CD4-positive, alpha-beta memory T cell (primary cell): ENCODE measurements at regions not wholly inside any gene's neighbourhood (a gene's known extent, or its start where the extent isn't known, plus 50 kb on each side); places are given as distances from the start of the nearest gene placed in this dataset.

ENCODE experiments used
- CTCF ChIA-PET: fragments of 350-600 bp; sonication (Branson Sonifier 250); formaldehyde crosslinking; loops from one replicate; lab custom pipeline; 2021; ENCODE audit warnings: inconsistent platforms; ENCODE audit not compliant: partially characterized antibody; lab: Charles Lee
- POLR2A ChIA-PET: fragments of 350-600 bp; sonication (Branson Sonifier 250); formaldehyde crosslinking; loops from one replicate; lab custom pipeline; 2021; ENCODE audit not compliant: partially characterized antibody; lab: Charles Lee
- DNase-seq, 5 donors: peaks; one replicate each; pipeline versions ENCODE4 v3.0.0 to v3.0.0-alpha.2; 2020 to 2022; ENCODE audit warnings: mixed read lengths in 1 of 5
- H3K27ac ChIP-seq: one replicate; pipeline ENCODE4 v1.7.0; 2013; ENCODE audit warnings: low read depth, low read length
- H3K27me3 ChIP-seq: 2 replicates; pipeline ENCODE4 v1.7.0; 2013; ENCODE audit warnings: mild to moderate bottlenecking, low read length, moderate library complexity; ENCODE audit not compliant: insufficient read depth
- H3K36me3 ChIP-seq: 2 replicates; pipeline ENCODE4 v1.7.0; 2013; ENCODE audit warnings: mild to moderate bottlenecking, low read length, moderate library complexity; ENCODE audit not compliant: insufficient read depth
- H3K4me1 ChIP-seq: 2 replicates; pipeline ENCODE4 v1.7.0; 2013; ENCODE audit warnings: mild to moderate bottlenecking, low read length, moderate library complexity; ENCODE audit not compliant: insufficient read depth
- H3K4me3 ChIP-seq, 2 donors: one replicate each; pipeline ENCODE4 v1.7.0; 2013; ENCODE audit warnings: low read length in 2 of 2, mild to moderate bottlenecking in 1 of 2
- H3K9me3 ChIP-seq, 2 donors: one replicate each; pipeline ENCODE4 v1.7.0; 2013; ENCODE audit warnings: low read length in 2 of 2, control low read depth in 1 of 2; ENCODE audit not compliant: control insufficient read depth in 1 of 2
- H3K27ac Mint-ChIP-seq, 7 donors: one replicate each; pipeline ENCODE4 v1.8.0; 2020 to 2021; ENCODE audit warnings: mixed read lengths in 7 of 7, mild to moderate bottlenecking in 6 of 7, inconsistent platforms in 3 of 7, moderate library complexity in 3 of 7
- H3K27me3 Mint-ChIP-seq, 2 donors: one replicate each; pipeline ENCODE4 v1.8.0; 2020 to 2021; ENCODE audit warnings: mixed read lengths in 2 of 2
- H3K36me3 Mint-ChIP-seq, 2 donors: one replicate each; pipeline ENCODE4 v1.8.0; 2020 to 2021; ENCODE audit warnings: mixed read lengths in 2 of 2, inconsistent platforms in 1 of 2, mild to moderate bottlenecking in 1 of 2
- H3K4me1 Mint-ChIP-seq, 4 donors: one replicate each; pipeline ENCODE4 v1.8.0; 2020 to 2021; ENCODE audit warnings: mixed read lengths in 4 of 4, mild to moderate bottlenecking in 1 of 4
- H3K4me3 Mint-ChIP-seq, 8 donors: one replicate each; pipeline ENCODE4 v1.8.0; 2020 to 2021; ENCODE audit warnings: mixed read lengths in 8 of 8, mild to moderate bottlenecking in 7 of 8, moderate library complexity in 6 of 8, inconsistent platforms in 3 of 8
- H3K9me3 Mint-ChIP-seq, 8 donors: one replicate each; pipeline ENCODE4 v1.8.0; 2020 to 2021; ENCODE audit warnings: mixed read lengths in 8 of 8, mild to moderate bottlenecking in 5 of 8, inconsistent platforms in 3 of 8, moderate library complexity in 1 of 8
- intact Hi-C: fragments of 100-400 bp; cut with micrococcal nuclease; formaldehyde crosslinking; loops from one replicate; pipeline ENCODE4 v1.15.1; 2023

GRCh38 chrX:122168241-122168640, 1015.8 kb upstream of the GRIA3 start:
- ChIA-PET POLR2A (no interaction called here), CTCF (no interaction called here)
- Histone ChIP-seq H3K27me3 (no peaks in the 10 kb centered on the region), H3K9me3 (no peaks in the 10 kb centered on the region), H3K27ac (no peak overlapping the region), H3K4me3 (no peak overlapping the region), H3K36me3 (no peaks in the 10 kb centered on the region), H3K4me1 (no peaks in the 10 kb centered on the region)
- DNase-seq, result no peak
- H3K27me3 Mint-ChIP-seq, result no peaks in the 10 kb centered on the region
- no peaks in the 10 kb centered on the region for H3K36me3 Mint-ChIP-seq
- peaks cover 0 to 9% (median under 1%) of the 10 kb centered on the region in 8 donors for H3K9me3 Mint-ChIP-seq
- H3K4me3 Mint-ChIP-seq, result no peak overlapping the region
- intact Hi-C loops, result no loop called here
- no peak overlapping the region for H3K27ac Mint-ChIP-seq
- no peaks in the 10 kb centered on the region for H3K4me1 Mint-ChIP-seq

DNA sequence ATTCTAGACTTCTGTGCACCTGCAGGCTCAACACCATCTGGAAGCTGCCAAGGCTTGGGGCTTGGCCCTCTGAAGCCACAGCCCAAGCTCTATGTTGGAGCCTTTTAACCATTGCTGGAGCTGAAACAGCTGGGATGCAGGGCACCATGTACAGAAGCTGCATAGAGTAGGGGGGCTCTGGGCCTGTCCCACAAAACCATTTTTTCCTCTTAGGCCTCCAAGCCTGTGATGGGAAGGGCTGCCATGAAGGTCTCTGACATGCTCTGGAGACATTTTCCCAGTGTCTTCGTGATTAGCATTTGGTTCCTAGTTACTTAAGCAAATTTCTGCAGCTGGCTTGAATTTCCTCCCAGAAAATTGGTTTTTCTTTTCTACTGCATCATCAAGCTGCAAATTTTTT, 999.3 kb upstream of the GRIA3 start:
- no peaks in the 10 kb centered on the region for H3K27me3 Mint-ChIP-seq
- Histone ChIP-seq H3K4me3 (no peak overlapping the region), H3K4me1 (no peaks in the 10 kb centered on the region), H3K27ac (no peak overlapping the region), H3K36me3 (no peaks in the 10 kb centered on the region), H3K9me3 (no peaks in the 10 kb centered on the region), H3K27me3 (no peaks in the 10 kb centered on the region)
- DNase-seq, result no peak
- no peaks in the 10 kb centered on the region for H3K4me1 Mint-ChIP-seq
- no peak overlapping the region for H3K27ac Mint-ChIP-seq
- H3K4me3 Mint-ChIP-seq, result no peak overlapping the region
- ChIA-PET POLR2A (no interaction called here), CTCF (no interaction called here)
- intact Hi-C loops, result no loop called here
- H3K9me3 Mint-ChIP-seq, result peaks cover 0 to 14% (median 5%) of the 10 kb centered on the region in 8 donors
- no peaks in the 10 kb centered on the region for H3K36me3 Mint-ChIP-seq

- H3K27me3 ChIP-seq, result no peaks in the 10 kb centered on the region
- CTCF ChIA-PET, result no interaction called here
- no peak overlapping the region for H3K4me3 Mint-ChIP-seq
- no peaks in the 10 kb centered on the region for H3K4me1 ChIP-seq
- no peaks in the 10 kb centered on the region for H3K27me3 Mint-ChIP-seq
- no peaks in the 10 kb centered on the region for H3K36me3 ChIP-seq
- intact Hi-C loops, result no loop called here
- no peaks in the 10 kb centered on the region for H3K9me3 ChIP-seq
- H3K9me3 Mint-ChIP-seq, result peaks cover 0 to 14% (median 5%) of the 10 kb centered on the region in 8 donors
- no peak overlapping the region for H3K4me3 ChIP-seq
- DNase-seq, result no peak
- POLR2A ChIA-PET, result no interaction called here
- no peaks in the 10 kb centered on the region for H3K4me1 Mint-ChIP-seq
- no peak overlapping the region for H3K27ac ChIP-seq
- no peak overlapping the region for H3K27ac Mint-ChIP-seq
- no peaks in the 10 kb centered on the region for H3K36me3 Mint-ChIP-seq
These were observed 996.9 kb upstream of the GRIA3 start for GRCh38 chrX:122187069-122187713.

- Histone ChIP-seq H3K9me3 (no peaks in the 10 kb centered on the region), H3K4me1 (no peaks in the 10 kb centered on the region), H3K4me3 (no peak overlapping the region), H3K36me3 (no peaks in the 10 kb centered on the region), H3K27ac (no peak overlapping the region), H3K27me3 (no peaks in the 10 kb centered on the region)
- intact Hi-C loops, result no loop called here
- Mint-ChIP-seq H3K27ac (no peak overlapping the region), H3K4me3 (no peak overlapping the region), H3K27me3 (no peaks in the 10 kb centered on the region), H3K36me3 (no peaks in the 10 kb centered on the region), H3K4me1 (no peaks in the 10 kb centered on the region), H3K9me3 (peaks cover 0 to 12% (median 4%) of the 10 kb centered on the region in 8 donors)
- DNase-seq, result no peak
- POLR2A ChIA-PET, result no interaction called here
- CTCF ChIA-PET, result no interaction called here
These were observed 995.3 kb upstream of the GRIA3 start for GRCh38 chrX:122188751-122189150.

- Mint-ChIP-seq H3K9me3 (peaks cover 0 to 6% (median under 1%) of the 10 kb centered on the region in 8 donors), H3K4me1 (no peaks in the 10 kb centered on the region), H3K4me3 (no peak overlapping the region), H3K27me3 (no peaks in the 10 kb centered on the region), H3K36me3 (no peaks in the 10 kb centered on the region), H3K27ac (no peak overlapping the region)
- intact Hi-C loops, result no loop called here
- no peak for DNase-seq
- no peaks in the 10 kb centered on the region for H3K9me3 ChIP-seq
- ChIA-PET CTCF (no interaction called here), POLR2A (no interaction called here)
- no peaks in the 10 kb centered on the region for H3K36me3 ChIP-seq
- H3K4me3 ChIP-seq, result no peak overlapping the region
- H3K4me1 ChIP-seq, result no peaks in the 10 kb centered on the region
- no peak overlapping the region for H3K27ac ChIP-seq
- no peaks in the 10 kb centered on the region for H3K27me3 ChIP-seq
These were observed 987.7 kb upstream of the GRIA3 start for GRCh38 chrX:122196343-122196742.

DNA sequence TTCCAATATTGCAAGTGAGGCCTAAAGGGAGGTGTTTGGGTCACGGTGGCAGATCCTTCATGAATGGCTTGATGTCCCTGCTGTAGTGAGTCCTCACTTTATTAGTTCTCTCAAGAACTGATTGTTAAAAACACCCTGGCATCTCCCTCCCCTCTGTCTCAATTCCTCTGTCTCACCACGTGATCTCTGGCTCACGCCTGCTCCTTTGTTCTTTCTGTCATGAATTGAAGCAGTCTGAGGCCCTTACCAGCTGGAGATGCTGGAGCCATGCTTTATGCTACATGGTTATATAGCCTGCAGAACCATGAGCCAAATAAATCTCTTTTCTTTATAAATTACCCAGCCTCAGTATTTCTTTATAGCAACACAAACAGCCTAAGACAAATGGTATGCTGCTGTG, 980.7 kb upstream of the GRIA3 start:
- intact Hi-C loops, result no loop called here
- Mint-ChIP-seq H3K36me3 (no peaks in the 10 kb centered on the region), H3K4me1 (no peaks in the 10 kb centered on the region), H3K4me3 (no peak overlapping the region), H3K27me3 (no peaks in the 10 kb centered on the region), H3K27ac (no peak overlapping the region), H3K9me3 (no peaks in the 10 kb centered on the region)
- Histone ChIP-seq H3K9me3 (no peaks in the 10 kb centered on the region), H3K27me3 (no peaks in the 10 kb centered on the region), H3K4me3 (no peak overlapping the region), H3K36me3 (no peaks in the 10 kb centered on the region), H3K27ac (no peak overlapping the region), H3K4me1 (no peaks in the 10 kb centered on the region)
- CTCF ChIA-PET, result no interaction called here
- POLR2A ChIA-PET, result no interaction called here
- DNase-seq, result no peak

DNA sequence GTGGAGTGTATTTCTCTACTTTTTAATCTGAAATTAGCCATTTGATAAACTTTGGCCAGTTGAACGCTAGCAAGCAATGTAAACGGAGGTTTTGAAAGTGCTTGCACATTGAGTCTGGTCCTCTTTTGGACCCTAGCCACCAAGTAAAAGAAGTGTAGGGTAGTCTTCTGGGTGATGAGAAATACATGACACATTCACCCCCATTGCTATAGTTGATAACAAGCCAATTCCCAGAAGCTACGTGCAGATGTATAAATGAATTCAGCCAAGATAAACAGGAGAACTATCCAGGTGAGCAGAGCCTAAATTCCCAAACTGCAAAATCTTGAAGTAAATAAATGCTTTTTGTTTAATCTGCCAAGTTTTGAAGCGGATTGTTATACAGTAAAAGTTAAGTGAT, 965.4 kb upstream of the GRIA3 start:
- intact Hi-C loops, result no loop called here

More for the DNA sequence above, 965.4 kb upstream of the GRIA3 start:
- H3K27me3 Mint-ChIP-seq, result peaks cover 0 to 2% of the 10 kb centered on the region in 2 donors
- H3K36me3 Mint-ChIP-seq, result no peaks in the 10 kb centered on the region
- Histone ChIP-seq H3K27ac (no peak overlapping the region), H3K36me3 (no peaks in the 10 kb centered on the region), H3K4me3 (no peak overlapping the region), H3K27me3 (no peaks in the 10 kb centered on the region), H3K4me1 (no peaks in the 10 kb centered on the region), H3K9me3 (no peaks in the 10 kb centered on the region)
- CTCF ChIA-PET, result no interaction called here
- H3K4me3 Mint-ChIP-seq, result no peak overlapping the region
- no peak for DNase-seq
- POLR2A ChIA-PET, result no interaction called here
- no peak overlapping the region for H3K27ac Mint-ChIP-seq
- no peaks in the 10 kb centered on the region for H3K4me1 Mint-ChIP-seq
- H3K9me3 Mint-ChIP-seq, result peaks cover 0 to 5% (median 3%) of the 10 kb centered on the region in 8 donors
